ENCODE measurements at regions not wholly inside any gene's neighbourhood (a gene's known extent, or its start where the extent isn't known, plus 50 kb on each side); places are given as distances from the start of the nearest gene placed in this dataset.

GRCh38 chr6:132998418-132998817 is 184.0 kb downstream of the RPS12 start:
- Histone ChIP-seq H3K9me3 (peaks cover 0 to 12% (median 0%) of the 10 kb centered on the region in 11 donors), H3K27me3 (no peaks in the 10 kb centered on the region), H3K36me3 (no peaks in the 10 kb centered on the region), H3K4me3 (no peak overlapping the region), H3K4me1 (no peaks in the 10 kb centered on the region), H3K27ac (no peak overlapping the region)
- intact Hi-C loops (cut with DNase I), result no loop called here
- no peak for DNase-seq
- ATAC-seq, result no peak
- TF ChIP-seq, protein P1, sequence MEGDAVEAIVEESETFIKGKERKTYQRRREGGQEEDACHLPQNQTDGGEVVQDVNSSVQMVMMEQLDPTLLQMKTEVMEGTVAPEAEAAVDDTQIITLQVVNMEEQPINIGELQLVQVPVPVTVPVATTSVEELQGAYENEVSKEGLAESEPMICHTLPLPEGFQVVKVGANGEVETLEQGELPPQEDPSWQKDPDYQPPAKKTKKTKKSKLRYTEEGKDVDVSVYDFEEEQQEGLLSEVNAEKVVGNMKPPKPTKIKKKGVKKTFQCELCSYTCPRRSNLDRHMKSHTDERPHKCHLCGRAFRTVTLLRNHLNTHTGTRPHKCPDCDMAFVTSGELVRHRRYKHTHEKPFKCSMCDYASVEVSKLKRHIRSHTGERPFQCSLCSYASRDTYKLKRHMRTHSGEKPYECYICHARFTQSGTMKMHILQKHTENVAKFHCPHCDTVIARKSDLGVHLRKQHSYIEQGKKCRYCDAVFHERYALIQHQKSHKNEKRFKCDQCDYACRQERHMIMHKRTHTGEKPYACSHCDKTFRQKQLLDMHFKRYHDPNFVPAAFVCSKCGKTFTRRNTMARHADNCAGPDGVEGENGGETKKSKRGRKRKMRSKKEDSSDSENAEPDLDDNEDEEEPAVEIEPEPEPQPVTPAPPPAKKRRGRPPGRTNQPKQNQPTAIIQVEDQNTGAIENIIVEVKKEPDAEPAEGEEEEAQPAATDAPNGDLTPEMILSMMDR (IDR thresholded peaks at IDR 0.05), result no peak

DNA sequence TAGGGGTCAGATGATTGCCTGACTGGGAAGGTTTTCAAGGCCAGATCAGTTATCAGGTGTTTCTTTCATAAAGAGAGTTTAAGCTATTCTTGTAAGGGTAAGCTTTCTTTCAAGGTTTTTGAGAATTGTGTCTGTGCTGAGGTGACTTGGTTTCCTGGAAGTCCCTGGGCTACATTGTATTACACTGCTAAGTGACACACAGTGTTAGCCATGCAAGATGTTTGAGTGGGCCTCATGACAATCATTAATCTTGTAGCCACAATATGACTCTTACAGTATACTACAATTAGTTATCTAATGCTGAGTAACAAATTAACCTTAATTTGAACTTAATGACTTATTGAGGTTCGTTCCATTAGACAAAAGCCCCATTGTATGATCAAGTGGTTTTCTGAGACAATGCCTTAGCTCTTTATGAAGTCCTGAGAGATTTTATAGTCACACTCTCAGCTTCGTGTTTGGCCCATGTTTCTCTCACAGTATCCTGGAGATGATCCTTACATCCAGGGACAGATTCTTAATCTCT is 186.7 kb downstream of the RPS12 start:
- 57 to 74% methylated on average over 2 of the region's 2 CpGs for WGBS, 2 donors
- intact Hi-C loops (cut with DNase I), result no loop called here
- no peak for DNase-seq

DNA sequence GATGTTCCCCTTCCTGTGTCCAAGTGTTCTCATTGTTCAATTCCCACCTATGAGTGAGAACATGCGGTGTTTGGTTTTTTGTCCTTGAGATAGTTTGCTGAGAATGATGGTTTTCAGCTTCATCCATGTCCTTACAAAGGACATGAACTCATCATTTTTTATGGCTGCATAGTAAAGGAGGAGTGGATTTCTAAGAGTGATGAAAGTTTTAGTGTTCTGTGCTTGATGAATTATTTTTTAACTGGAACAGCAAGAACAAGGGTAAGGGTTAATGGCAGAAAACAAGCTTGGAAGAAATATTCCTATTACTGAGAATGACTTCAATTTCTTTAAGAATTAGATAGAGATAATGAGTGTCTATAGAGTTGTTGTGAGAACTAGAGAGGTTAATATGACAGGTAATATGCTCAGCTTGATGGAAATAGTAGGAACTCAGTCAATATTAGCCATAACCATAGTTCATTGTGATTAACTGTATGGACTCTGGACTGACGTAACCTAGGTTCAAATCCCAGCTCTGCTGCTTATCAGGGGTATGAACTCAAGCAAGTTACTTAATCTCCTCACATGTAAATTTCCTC is 190.0 kb downstream of the RPS12 start:
- peaks cover 0 to 12% (median 0%) of the 10 kb centered on the region in 11 donors for H3K9me3 ChIP-seq
- 89 to 92% methylated on average over 2 of the region's 2 CpGs for WGBS, 2 donors
- TF ChIP-seq, protein P1 (IDR thresholded peaks at IDR 0.05), result no peak
- no peak overlapping the region for H3K4me3 ChIP-seq
- H3K27me3 ChIP-seq, result no peaks in the 10 kb centered on the region
- intact Hi-C loops (cut with DNase I), result no loop called here
- H3K36me3 ChIP-seq, result no peaks in the 10 kb centered on the region
- ATAC-seq (no peak), DNase-seq (no peak)
- H3K27ac ChIP-seq, result no peak overlapping the region
- H3K4me1 ChIP-seq, result no peaks in the 10 kb centered on the region

More for the DNA sequence above, 186.7 kb downstream of the RPS12 start:
- Histone ChIP-seq H3K27ac (no peak overlapping the region), H3K4me1 (no peaks in the 10 kb centered on the region), H3K4me3 (no peak overlapping the region), H3K27me3 (no peaks in the 10 kb centered on the region), H3K36me3 (no peaks in the 10 kb centered on the region), H3K9me3 (peaks cover 0 to 12% (median 0%) of the 10 kb centered on the region in 11 donors)
- TF ChIP-seq, protein P1 (IDR thresholded peaks at IDR 0.05), result no peak
- no peak for ATAC-seq

DNA sequence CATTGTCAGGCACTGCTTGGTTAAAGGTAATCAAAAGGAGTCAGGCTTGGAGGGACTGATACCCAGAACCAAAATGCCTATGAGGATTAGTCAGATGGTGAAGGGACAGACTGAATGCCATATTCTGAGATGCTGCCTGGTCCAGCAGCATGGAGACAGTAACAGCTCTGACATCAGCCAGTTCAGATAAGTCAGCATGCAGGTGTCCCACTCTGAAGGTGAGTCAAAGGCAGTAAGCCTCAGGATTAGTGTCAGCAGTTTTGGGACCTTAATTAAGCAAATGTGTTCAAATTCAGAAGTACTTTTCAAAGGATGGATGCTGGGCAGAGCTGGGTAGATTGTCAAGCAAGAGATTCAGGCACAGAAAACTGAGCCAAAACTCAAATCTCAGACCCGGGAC is 198.4 kb downstream of the RPS12 start:
- intact Hi-C loops (cut with DNase I), result no loop called here
- Histone ChIP-seq H3K36me3 (no peaks in the 10 kb centered on the region), H3K4me1 (no peaks in the 10 kb centered on the region), H3K9me3 (peaks cover 0 to 4% (median 0%) of the 10 kb centered on the region in 11 donors), H3K27me3 (no peaks in the 10 kb centered on the region), H3K27ac (no peak overlapping the region), H3K4me3 (no peak overlapping the region)
- WGBS, 2 donors, result 62 to 63% methylated on average over 1 of the region's 1 CpG
- ATAC-seq (no peak), DNase-seq (no peak)
- TF ChIP-seq, protein P1 (IDR thresholded peaks at IDR 0.05), result no peak

Data from heart right ventricle (tissue), 16 donors.